GM21390 (cell line): ENCODE measurements at regions not wholly inside any gene's neighbourhood (a gene's known extent, or its start where the extent isn't known, plus 50 kb on each side); places are given as distances from the start of the nearest gene placed in this dataset.
"Not testable (repeated sequence)": the region's sequence is repeated elsewhere in the genome, so short reads cannot be mapped to it uniquely, and the experiment has no call there.

Experiments
- ATAC-seq: cut with Tn5 transposase; IDR thresholded peaks from one replicate; pipeline ENCODE4 v1.9.1; 2021; ENCODE audit not compliant: unreplicated experiment

DNA sequence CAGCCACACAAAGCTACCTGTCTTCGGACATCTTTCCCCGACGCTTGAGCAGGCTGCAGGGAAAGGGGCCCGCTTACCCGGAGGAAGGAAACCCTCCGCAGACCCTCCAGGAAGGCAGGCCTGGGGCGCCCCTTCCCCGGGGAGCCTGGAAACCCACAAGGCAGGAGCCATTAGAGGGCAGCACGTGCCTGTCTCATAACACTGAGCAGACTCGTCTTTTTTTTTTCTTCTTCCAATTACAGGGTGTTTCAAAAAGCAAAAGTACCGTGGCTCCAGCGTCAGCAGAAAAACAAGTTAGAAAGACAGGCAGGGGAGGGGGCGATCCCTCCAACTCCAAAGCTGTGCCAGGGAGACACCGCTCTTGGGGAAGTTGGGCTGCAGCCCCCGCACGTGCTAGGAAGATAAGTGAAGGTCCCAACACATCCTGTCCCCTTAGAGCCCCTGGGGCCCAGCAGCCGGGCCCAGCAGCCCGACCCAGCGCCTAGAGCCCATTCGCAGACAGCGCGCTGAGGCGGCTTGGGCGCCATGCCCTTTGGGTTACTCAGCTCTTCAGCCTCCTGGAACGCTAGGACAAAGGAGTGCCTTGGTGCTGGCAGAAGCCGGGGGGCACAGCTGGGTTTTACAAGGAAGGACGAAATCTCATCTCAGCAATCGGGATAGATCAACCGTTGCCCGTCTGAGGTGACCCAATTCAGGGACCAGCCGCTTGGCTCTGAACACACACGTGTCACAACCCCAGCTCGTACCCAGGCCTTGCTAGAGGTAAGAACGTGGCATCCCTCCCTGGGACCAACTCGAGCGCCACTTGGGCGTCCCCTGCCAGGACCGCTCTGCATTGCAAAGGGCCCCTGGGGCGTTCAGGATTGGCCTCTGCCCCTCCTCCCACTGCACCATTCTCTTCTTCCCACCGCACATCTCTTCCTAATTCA lies 136.3 kb downstream of the LY86 start:
- no peak for ATAC-seq

DNA sequence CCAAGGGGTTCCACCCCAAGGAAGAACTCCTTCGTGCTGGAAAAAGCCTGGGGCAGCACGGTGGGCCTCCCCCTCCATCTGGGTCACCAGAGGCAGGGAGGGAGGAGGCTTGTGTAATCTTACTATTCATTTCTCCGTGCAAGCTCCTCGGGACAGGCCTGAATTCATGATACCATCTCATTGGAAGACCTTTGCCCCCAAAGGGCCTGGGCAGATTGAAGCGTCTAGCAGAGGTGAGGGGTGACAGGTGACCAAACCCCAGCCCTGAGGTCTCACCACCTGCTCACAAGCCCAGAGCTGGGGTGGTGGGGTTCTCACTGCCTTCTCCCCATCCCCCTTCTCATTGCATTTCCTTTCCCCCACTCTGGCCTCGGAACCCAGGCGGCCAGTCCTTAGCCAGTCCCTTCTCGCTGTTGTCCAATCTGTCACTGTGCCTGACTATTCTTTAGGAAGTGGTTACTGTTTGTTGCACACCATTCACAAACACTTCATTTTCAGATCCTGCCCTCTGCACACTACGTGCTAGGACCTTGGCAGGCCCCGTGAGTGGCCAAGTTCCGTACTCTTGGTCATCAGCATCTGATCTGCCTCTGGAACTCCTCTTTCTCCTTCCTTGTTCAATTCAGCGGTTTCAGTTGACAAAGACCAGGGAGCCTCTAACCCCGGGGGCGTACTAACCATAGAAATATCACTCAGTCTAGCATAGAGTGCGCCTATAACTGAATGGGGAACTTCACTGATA lies 137.1 kb downstream of the LY86 start:
- no peak for ATAC-seq

DNA sequence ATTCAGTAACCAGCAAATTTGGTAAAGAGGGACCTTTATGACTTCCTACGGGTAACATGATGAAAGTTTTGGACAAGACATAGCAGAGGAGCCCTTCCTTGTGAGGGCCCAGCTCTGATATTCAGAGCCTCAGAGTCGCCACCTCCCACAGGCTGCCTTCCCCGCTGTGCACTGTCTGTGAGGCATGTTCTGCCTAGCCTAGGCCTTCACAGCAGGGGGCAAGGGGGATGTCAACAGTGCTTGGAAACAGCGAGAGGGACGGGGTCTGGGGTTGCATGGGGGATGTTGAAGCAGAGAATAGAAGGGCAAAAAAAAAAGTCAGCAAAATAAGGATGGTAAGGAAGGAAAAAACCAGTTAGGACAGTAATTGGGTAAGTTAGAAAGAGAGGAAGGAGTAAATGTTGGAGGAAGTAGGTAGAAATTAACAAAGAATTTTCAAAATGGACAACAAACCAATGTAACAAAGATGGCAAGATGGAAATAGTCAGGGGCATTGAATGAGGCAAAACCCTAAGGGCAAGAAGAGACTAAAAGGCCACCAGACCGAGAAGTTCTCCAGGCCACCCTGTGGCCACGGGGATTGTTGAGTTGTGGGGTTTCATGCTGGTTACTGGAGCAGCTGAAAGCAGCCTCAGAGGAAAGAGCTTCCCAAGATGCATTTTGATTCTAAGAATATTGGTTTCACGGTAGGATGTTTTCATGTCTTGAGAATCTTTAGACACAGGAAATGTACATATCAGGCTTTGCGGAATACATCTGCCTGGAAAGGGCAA lies 139.8 kb downstream of the LY86 start:
- no peak for ATAC-seq

DNA sequence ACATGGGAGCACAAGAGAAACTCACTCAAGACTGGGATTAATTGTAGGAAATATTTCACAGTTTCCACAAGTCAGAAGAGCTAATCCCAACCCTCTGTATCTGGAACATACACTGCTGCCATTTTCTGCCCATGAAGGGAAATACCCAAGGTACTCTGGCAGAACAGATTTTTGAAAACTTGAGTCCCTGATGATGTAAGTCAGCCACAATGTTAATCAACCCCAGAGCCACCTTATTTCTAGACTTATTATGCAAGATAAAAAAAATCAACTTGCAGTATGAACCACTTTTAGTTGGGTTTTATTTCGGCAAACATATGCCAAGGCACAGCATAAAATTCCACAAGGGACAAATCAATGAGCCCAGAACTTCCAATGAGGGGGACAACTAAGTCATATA lies 141.5 kb downstream of the LY86 start:
- no peak for ATAC-seq

DNA sequence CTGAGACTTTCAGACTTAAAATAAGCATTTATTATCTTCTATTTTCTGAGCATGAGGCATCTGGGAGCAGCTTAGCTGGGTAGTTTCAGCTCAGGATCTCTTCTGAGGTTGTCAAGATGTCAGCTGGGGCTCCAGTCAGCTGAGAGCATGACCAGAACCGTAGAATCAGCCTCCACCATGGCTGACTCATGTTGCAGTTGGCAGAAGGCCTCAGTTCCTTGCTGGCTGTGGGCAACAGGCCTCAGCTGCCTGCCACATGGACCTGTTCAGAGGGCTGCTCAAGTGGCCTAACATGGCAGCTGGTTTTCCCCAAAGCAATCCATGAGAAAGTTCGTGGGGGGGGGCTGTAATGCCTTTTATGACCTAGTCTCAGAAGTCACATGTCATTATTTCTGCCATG lies 142.3 kb downstream of the LY86 start:
- no peak for ATAC-seq

DNA sequence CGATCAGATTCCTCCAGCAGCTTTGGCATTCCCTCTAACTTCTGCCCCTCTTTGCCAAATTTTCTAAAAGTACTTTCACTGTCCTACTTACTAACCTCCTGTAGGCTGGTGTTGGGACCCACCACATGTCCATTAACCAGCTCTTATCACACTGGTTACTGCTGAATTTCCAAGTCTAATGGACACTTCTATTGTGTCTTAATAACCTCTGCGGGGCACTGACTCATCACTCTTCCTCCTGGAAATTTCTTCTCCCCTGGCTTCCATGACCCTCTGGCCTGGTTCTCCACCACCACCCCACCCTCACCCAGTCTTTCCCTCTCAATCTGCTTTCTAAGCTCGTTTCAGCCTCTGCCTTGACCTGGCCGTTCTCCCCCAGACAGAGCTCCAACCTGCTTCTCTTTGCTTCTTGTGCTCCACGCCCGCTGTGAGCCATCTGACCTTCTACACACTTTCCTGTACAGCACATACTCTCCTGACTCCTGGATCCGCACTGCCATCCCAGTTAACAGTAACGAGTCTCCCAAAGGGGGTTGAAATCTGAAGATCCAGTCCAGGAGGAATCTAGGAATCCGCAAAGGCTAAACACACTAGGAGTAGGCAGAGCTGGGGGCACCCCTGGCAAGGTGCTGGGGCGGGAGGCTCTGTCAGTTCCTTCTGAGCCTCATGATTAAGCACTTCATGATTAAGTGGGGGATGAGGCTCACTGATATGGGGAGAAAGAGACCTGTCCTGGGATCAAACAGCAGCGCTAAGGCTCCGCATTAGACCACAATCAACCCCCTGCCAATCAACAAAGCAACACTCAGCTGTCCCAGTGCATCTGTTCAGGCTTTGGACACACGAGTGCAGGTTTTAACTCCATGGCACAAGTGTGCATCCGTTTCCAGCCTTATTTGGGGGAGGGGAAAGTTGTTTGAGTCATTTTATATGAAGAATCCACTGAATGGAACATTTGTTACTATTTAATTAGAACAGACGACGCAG lies 146.3 kb downstream of the LY86 start:
- ATAC-seq: no peak

DNA sequence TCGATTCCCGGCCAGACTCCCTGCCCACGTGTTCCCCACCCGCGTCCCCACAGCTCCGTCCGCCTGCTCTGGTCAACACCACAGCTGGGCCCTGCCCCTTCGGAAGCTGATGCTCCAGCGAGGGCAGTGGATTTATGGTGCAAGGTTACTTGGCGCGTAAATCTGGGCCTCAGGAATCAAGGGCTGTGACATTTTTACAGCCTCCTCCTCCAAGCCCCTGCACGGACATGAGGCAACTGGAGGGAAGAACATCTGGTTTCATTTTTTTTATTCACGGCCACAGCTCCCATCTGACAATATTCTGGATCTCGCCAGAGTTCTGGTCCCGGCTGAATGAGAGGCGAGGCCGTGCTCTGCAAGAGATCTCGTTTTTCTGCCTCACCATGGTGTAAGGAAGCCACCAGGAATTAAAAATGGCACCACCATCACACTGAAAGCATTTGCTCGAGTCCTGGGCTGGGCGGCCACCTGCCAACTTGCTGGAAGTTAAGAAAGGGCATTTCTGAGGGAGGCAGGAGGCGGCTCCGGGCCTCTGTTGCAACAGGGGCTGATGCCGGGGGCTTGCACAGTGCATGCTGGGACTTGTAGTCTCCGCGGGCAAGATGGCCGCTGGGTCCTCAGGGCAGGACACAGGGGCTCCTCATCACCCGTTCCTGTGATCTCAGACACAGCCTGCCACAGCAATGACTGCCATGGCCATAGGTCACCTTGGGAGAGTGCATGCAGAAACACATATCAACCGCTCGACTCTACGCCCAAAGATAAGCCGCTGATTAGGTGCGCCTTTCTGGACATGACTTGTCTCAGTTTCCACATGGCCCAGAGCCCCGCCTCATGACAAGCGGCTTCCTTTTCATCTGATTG lies 148.5 kb downstream of the LY86 start:
- no peak for ATAC-seq

DNA sequence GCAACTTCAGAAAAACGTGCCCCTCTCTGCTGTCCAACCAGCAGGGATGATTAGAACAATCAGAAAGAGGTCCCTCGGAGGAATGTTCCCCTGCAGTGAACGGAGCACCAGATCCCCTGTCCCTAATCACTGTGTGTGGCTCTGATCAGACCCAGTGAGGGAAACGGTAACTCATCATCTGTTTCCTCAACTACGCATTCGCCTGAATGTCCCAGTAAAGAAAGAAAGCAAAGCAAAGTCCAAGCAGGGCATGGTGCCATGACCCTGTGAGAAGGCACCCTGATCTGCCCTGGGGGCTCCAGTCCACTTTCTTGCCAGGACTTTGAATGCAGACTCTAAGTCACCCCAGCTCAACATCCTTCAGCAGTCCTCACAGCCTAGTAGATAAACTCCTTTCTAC lies 149.2 kb downstream of the LY86 start:
- no peak for ATAC-seq

DNA sequence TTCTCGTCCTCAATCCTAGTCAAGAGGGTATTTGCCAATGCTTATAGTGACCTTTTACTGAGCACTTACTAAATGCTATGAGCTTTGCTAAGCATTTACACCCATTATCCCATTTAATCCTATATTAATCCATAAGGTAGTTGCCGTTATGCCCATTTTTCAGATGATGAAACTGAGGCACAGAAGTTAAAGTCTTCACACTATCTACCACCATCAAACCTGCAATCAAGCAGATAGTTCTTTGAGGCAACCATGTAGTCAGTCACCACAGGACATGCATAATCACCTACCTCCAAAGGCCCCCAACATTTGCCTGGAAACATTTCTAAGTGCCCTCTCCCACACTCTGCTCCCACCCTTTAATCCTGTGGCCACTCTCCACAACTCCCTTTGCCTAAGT lies 149.6 kb downstream of the LY86 start:
- ATAC-seq: no peak

DNA sequence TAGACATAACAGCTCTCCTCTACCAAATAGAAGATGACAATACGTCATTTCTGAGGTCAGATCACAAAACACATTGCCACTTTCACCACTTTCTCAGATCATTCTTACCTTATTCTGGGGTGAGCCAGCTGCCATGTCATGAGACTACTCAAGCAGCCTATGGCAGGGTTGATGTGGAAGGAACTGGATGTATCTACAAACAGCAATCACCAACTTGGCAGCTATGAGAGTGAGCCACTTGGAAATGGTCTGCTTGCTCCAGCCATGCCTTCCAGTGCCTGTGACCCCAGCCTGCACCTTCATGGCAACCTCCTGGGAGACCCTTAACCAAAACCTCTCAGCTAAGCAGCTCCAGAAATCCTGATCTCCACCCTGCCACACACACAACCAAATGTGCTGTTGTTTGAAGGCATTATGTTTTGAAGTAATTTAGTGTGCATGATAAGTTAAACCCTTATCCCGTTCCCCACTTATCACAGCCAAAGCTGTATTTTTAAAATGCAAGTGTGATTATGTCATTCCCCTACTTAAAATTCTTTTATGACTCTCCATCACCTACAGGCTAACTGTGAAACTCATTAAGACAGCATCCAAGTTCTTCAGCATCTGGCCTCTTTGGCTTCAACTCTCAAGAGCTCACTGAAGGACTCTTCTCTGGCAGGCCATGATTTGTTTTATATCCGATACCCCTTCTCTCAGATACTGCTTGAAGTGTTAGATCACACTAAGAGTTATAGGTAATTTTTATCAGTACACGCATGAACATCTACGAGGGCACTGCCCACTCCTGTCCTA lies 150.6 kb downstream of the LY86 start:
- no peak for ATAC-seq

DNA sequence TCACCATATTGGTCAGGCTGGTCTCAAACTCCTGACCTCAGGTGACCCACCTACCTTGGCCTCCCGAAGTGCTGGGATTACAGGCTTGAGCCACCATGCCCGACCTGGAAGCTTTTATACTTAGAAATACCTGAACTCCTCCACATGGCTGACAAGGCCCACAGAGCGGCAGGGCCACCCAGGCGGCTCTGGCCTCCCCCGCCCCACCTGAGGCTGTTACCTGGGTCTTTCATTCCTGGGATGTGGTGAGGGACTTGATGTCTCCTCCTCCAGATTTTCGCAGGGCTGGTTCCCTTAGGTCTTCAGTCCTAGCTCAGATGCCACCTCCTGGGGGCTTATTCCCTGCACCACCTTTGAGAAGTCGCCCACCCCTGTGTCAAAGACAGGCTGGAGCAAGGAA lies 152.1 kb downstream of the LY86 start:
- no peak for ATAC-seq

DNA sequence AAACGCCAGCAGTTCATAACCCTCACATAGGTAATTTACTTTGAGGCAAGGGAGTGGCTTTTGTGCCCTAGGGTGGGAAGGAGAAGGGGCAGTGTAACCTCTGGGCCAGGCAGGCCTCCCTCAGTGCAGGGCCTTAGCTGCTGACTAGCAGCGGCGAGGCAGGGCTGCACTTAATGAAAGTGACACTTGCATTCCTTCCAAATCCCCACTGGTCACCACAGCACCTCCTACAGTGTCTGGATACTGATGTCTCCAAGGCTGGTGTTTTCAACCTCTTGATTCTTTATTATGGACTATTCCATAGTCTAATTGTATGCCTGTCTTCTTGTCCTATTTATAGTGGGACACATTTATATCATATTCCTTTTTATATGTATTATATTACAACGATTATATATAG lies 152.7 kb downstream of the LY86 start:
- ATAC-seq: no peak

DNA sequence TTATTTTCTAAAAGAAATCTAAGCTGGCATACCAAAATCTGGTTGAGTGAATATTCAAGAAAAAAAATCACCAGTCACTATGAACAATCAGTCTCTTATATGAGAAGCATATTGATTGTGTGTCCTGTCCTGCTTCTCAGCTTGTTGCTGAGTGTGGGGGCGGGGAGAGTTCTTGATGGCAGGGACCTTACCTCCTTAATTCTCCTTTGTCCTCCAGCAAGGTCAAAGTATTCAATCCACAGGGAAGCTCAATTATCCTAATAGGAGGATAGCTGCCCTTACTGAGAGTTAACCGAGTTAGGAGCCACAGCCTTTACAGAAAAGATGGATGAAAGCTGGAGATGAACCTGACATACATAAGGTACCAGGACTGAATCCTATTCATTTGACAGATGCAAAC lies 154.0 kb downstream of the LY86 start:
- no peak for ATAC-seq

DNA sequence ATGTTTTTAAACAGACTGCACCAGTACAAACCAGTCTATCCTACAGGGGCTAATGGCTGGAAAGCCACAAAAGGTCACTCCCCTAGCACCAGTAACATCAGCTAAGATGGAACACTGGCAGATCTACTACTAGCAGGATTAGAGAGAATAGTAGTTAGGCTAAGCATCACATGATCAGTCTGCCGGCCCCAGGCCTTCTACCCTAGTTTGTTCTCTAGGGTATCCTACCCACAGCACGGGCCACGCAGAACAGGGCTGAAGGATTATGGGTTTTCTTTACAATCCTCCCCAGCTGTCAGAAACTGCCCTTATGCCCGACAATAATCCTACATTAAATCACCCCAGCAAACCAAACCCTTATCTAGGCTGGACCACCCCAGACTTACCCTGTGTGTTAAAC lies 156.0 kb downstream of the LY86 start:
- ATAC-seq: no peak

DNA sequence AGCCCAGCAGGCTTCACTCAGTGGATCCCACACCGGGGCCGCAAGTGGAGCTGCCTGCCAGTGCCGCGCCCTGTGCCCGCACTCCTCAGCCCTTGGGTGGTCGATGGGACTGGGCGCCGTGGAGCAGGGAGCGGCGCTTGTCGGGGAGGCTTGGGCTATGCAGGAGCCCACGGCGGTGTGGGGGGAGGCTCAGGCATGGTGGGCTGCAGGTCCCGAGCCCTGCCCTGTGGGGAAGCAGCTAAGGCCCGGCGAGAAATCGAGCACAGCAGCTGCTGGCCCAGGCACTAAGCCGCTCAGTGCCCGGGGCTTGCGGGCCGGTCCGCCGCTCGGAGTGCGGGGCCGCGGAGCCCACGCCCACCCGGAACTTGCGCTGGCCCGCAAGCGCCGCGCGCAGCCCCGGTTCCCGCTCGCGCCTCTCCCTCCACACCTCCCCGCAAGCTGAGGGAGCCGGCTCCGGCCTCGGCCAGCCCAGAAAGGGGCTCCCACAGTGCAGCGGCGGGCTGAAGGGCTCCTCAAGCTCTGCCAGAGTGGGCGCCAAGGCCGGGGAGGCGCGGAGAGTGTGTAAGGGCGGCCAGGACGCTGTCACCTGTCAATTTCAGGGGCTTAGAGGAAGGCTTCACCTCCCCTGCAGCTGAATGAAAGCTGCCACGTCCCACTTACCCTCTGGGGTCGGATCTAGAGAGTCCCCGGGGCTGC lies 157.3 kb downstream of the LY86 start:
- ATAC-seq: not testable (repeated sequence)

DNA sequence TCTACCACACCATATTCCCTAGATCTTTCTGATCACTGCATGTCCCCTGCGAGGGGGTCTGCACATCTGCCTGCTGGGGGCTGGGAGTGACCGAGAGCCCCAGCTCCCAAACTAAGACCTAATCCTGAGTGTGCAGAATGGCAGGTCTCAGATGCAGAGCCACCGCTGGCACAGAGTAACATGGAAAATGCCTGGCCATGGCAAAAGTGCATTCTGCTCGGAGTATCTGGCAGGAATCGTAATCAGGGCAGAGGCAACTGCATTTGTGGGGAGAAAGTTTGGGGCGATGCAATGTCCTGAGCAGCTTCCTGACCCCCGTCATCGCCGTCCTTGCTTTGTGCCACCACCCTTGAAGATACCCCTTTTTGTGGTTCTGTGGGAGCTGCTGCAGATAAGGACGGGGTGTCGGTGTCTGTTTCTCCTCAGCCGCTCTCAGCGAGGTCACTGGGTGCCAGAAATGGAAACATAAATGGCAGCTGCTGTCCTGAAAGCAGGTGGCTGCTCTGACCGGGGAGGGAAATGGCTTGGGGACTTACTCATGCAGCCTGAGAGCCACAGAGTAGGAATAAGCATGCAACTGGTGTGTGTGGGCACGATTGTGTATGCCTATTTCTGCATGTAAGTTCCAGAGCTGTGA lies 157.9 kb downstream of the LY86 start:
- ATAC-seq: no peak

DNA sequence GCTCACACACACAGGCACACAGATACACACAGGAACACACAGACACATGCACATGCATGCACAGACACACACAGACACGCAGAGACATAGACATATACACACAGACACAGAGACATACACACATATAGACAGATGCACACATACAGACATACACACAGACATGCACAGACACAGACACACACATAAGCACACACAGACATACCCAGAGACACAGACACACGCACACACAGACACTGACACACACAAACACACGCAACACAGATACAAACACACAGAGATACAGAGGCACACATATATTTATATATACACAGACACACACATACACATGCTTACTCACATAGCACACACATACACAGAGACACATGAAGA lies 158.4 kb downstream of the LY86 start:
- ATAC-seq: no peak

DNA sequence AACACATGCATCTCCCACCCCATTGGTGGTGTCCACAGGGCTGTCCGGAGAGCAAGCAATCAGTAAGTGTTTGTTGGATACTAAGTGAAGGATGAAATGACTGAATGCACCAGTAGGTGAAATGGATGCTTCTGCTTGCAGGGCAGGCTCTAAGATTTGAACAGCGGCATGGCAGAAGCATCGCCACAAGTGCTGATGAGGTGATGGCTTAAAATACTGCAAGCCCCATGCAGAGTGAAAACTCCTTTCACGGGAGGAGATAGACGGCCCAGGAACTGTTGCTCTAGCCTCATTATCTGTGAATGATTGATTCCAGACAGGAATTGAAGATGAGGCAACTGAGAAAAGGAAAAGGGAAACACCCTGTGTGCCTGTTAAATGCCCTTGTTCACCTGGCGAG lies 158.9 kb downstream of the LY86 start:
- ATAC-seq: no peak
